Fibroblast of lung (primary cell): ENCODE measurements at regions not wholly inside any gene's neighbourhood (a gene's known extent, or its start where the extent isn't known, plus 50 kb on each side); places are given as distances from the start of the nearest gene placed in this dataset.

Source experiments
- DNase-seq, 2 donors: peaks; one replicate each; pipeline versions ENCODE4 v3.0.0 to v3.0.0-alpha.2; 2010; ENCODE audit warnings: low read depth in 2 of 2
- H2AFZ ChIP-seq: 2 replicates; pipeline ENCODE4 v1.5.1; 2012; ENCODE audit warnings: low read length, control low read depth, inconsistent platforms
- H3K27ac ChIP-seq: 2 replicates; pipeline ENCODE4 v1.5.1; 2011; ENCODE audit warnings: low read length, control low read depth; ENCODE audit not compliant: insufficient read depth
- H3K27me3 ChIP-seq: 2 replicates; pipeline ENCODE4 v1.5.1; 2011; ENCODE audit warnings: mild to moderate bottlenecking, low read length; ENCODE audit not compliant: control insufficient read depth, insufficient read depth
- H3K36me3 ChIP-seq: 2 replicates; pipeline ENCODE4 v1.5.1; 2011; ENCODE audit warnings: low read length; ENCODE audit not compliant: control insufficient read depth, insufficient read depth
- H3K4me1 ChIP-seq: 2 replicates; pipeline ENCODE4 v1.5.1; 2011; ENCODE audit warnings: low read length; ENCODE audit not compliant: control insufficient read depth, insufficient read depth; ENCODE audit errors: extremely low read depth
- H3K4me2 ChIP-seq: 2 replicates; pipeline ENCODE4 v1.5.1; 2011; ENCODE audit warnings: low read length, control low read depth; ENCODE audit not compliant: insufficient read depth; ENCODE audit errors: extremely low read depth
- H3K4me3 ChIP-seq, 4 experiments: fragments of 200-600 bp in 1 of 4; sonication (generic) in 1 of 4; replicated peaks in 1 of 4; 2 replicates each; pipeline ENCODE4 v1.5.1; 2011 to 2016; ENCODE audit warnings: low read length in 4 of 4, low read depth in 3 of 4, mild to moderate bottlenecking in 3 of 4, control low read depth in 2 of 4, inconsistent platforms in 1 of 4, mixed read lengths in 1 of 4; ENCODE audit not compliant: insufficient read depth in 1 of 4; ENCODE audit errors: control extremely low read depth in 1 of 4
- H3K79me2 ChIP-seq: 2 replicates; pipeline ENCODE4 v1.5.1; 2012; ENCODE audit warnings: mild to moderate bottlenecking, low read length, inconsistent platforms; ENCODE audit not compliant: control insufficient read depth, insufficient read depth
- H3K9ac ChIP-seq: 2 replicates; pipeline ENCODE4 v1.5.1; 2011; ENCODE audit warnings: mild to moderate bottlenecking, low read length, control low read depth; ENCODE audit not compliant: insufficient read depth
- H3K9me3 ChIP-seq: 2 replicates; pipeline ENCODE4 v1.5.1; 2012; ENCODE audit warnings: low read depth, low read length; ENCODE audit not compliant: control insufficient read depth, insufficient read depth
- H4K20me1 ChIP-seq: 2 replicates; pipeline ENCODE4 v1.5.1; 2011; ENCODE audit warnings: low read length; ENCODE audit not compliant: control insufficient read depth, insufficient read depth; ENCODE audit errors: extremely low read depth
- CTCF ChIP-seq, 2 donors: IDR thresholded peaks in 1 of 2; conservative IDR thresholded peaks in 1 of 2; 1 replicate in 1 of 2; 2 replicates in 1 of 2; pipeline ENCODE4 v1.5.1; 2011 to 2012; ENCODE audit warnings: low read length in 2 of 2, control low read depth in 1 of 2, inconsistent platforms in 1 of 2, low read depth in 1 of 2, mild to moderate bottlenecking in 1 of 2
- EZH2 ChIP-seq: IDR thresholded peaks from 2 replicates; pipeline ENCODE4 v1.5.1; 2012; ENCODE audit warnings: low read length, control low read depth, mild to moderate bottlenecking; ENCODE audit errors: missing control alignments

GRCh38 chr15:38893925-38894242 is 329.3 kb upstream of the RASGRP1 start:
- no peak for TF ChIP-seq CTCF (conservative IDR thresholded peaks at IDR 0.05 in 1 of 2, IDR thresholded peaks at IDR 0.05 in 1 of 2; ENCODE audit: low read depth in 1 of 2, low read length in 2 of 2)
- H3K4me2 ChIP-seq: no peak overlapping the region
- DNase-seq: no peak
- H3K9ac ChIP-seq: no peak overlapping the region
- peak overlapping the region in 1 of 4 experiments; percentile 4 for H3K4me3 ChIP-seq
- H2AFZ ChIP-seq: no peak overlapping the region
- no peaks in the 10 kb centered on the region for H4K20me1 ChIP-seq
- H3K9me3 ChIP-seq: no peaks in the 10 kb centered on the region
- H3K79me2 ChIP-seq: no peaks in the 10 kb centered on the region
- peak overlapping the region; percentile 68 for H3K27ac ChIP-seq
- peaks cover 17% of the 10 kb centered on the region for H3K4me1 ChIP-seq
- H3K36me3 ChIP-seq: no peaks in the 10 kb centered on the region
- H3K27me3 ChIP-seq: no peaks in the 10 kb centered on the region

- DNase-seq: peak; percentile 92 to 99
- H3K4me1 ChIP-seq: peaks cover 17% of the 10 kb centered on the region
Measured at GRCh38 chr15:38894243-38894948, 329.8 kb upstream of the RASGRP1 start.

More at GRCh38 chr15:38894243-38894948, 329.8 kb upstream of the RASGRP1 start:
- H3K4me3 ChIP-seq: peak overlapping the region in 1 of 4 experiments; percentile 4
- H3K27me3 ChIP-seq: no peaks in the 10 kb centered on the region
- H2AFZ ChIP-seq: no peak overlapping the region
- no peaks in the 10 kb centered on the region for H3K79me2 ChIP-seq
- H4K20me1 ChIP-seq: no peaks in the 10 kb centered on the region
- H3K9ac ChIP-seq: no peak overlapping the region
- H3K4me2 ChIP-seq: peak overlapping the region; percentile 33
- H3K27ac ChIP-seq: peak overlapping the region; percentile 68
- TF ChIP-seq CTCF (conservative IDR thresholded peaks at IDR 0.05 in 1 of 2, IDR thresholded peaks at IDR 0.05 in 1 of 2; ENCODE audit: low read depth in 1 of 2, low read length in 2 of 2): no peak
- TF ChIP-seq EZH2: no peak
- H3K36me3 ChIP-seq: no peaks in the 10 kb centered on the region
- H3K9me3 ChIP-seq: no peaks in the 10 kb centered on the region
